Common myeloid progenitor, CD34-positive (primary cell): ENCODE measurements at regions not wholly inside any gene's neighbourhood (a gene's known extent, or its start where the extent isn't known, plus 50 kb on each side); places are given as distances from the start of the nearest gene placed in this dataset.

Experiments
- CTCF ChIA-PET: fragments of 350-600 bp; sonication (Branson Sonifier 250); formaldehyde crosslinking; loops from one replicate; lab custom pipeline; 2021; ENCODE audit warnings: antibody characterized with exemption; lab: Charles Lee
- POLR2A ChIA-PET: fragments of 350-600 bp; sonication (Branson Sonifier 250); formaldehyde crosslinking; loops from one replicate; lab custom pipeline; 2021; ENCODE audit warnings: antibody characterized with exemption; lab: Charles Lee
- DNase-seq, 3 donors: peaks; one replicate each; pipeline versions ENCODE4 v3.0.0 to v3.0.0-alpha.2; 2013
- H3K27ac ChIP-seq, 2 experiments: 1 replicate in 1 of 2; 2 replicates in 1 of 2; pipeline ENCODE4 v1.7.0; 2013; ENCODE audit warnings: inconsistent platforms in 2 of 2, low read length in 2 of 2, mild to moderate bottlenecking in 2 of 2, low read depth in 1 of 2, moderate library complexity in 1 of 2; ENCODE audit not compliant: severe bottlenecking in 2 of 2, insufficient read depth in 1 of 2, poor library complexity in 1 of 2
- H3K27me3 ChIP-seq, 5 experiments: replicated peaks in 2 of 5; 1 replicate in 3 of 5; 2 replicates in 2 of 5; pipeline versions ENCODE4 v1.6.1 to v1.7.0; 2013; ENCODE audit warnings: low read length in 4 of 5, mild to moderate bottlenecking in 2 of 5, moderate library complexity in 2 of 5, inconsistent platforms in 1 of 5; ENCODE audit not compliant: insufficient read depth in 5 of 5, control insufficient read depth in 4 of 5
- H3K36me3 ChIP-seq, 4 experiments: 1 replicate in 2 of 4; 2 replicates in 2 of 4; pipeline versions ENCODE4 v1.6.1 to v1.7.0; 2013; ENCODE audit warnings: low read length in 3 of 4, control low read depth in 1 of 4, mild to moderate bottlenecking in 1 of 4; ENCODE audit not compliant: control insufficient read depth in 4 of 4, insufficient read depth in 4 of 4
- H3K4me1 ChIP-seq, 4 experiments: 1 replicate in 3 of 4; 2 replicates in 1 of 4; pipeline versions ENCODE4 v1.6.1 to v1.7.1; 2013; ENCODE audit warnings: low read length in 3 of 4, mild to moderate bottlenecking in 3 of 4, control low read depth in 1 of 4, inconsistent platforms in 1 of 4, moderate library complexity in 1 of 4; ENCODE audit not compliant: control insufficient read depth in 4 of 4, insufficient read depth in 4 of 4; ENCODE audit errors: control extremely low read depth in 1 of 4
- H3K4me3 ChIP-seq, 7 experiments: 1 replicate in 4 of 7; 2 replicates in 3 of 7; pipeline versions ENCODE4 v1.5.1 to v1.7.0; 2013; ENCODE audit warnings: mild to moderate bottlenecking in 7 of 7, low read length in 6 of 7, moderate library complexity in 6 of 7, inconsistent platforms in 2 of 7, low read depth in 2 of 7, control low read depth in 1 of 7; ENCODE audit not compliant: insufficient read depth in 4 of 7, control insufficient read depth in 1 of 7; ENCODE audit errors: extremely low read depth in 1 of 7
- H3K9me3 ChIP-seq, 5 experiments: 1 replicate in 4 of 5; 2 replicates in 1 of 5; pipeline versions ENCODE4 v1.6.1 to v1.7.1; 2013; ENCODE audit warnings: low read length in 4 of 5, mild to moderate bottlenecking in 2 of 5, inconsistent platforms in 1 of 5, low read depth in 1 of 5, moderate library complexity in 1 of 5; ENCODE audit not compliant: control insufficient read depth in 4 of 5, insufficient read depth in 2 of 5; ENCODE audit errors: control extremely low read depth in 1 of 5
- WGBS: methylation state at CpG from one replicate; pipeline ENCODE4 v1.1.5; 2013; ENCODE audit not compliant: insufficient coverage; 5-methylcytosine and 5-hydroxymethylcytosine counted together

DNA sequence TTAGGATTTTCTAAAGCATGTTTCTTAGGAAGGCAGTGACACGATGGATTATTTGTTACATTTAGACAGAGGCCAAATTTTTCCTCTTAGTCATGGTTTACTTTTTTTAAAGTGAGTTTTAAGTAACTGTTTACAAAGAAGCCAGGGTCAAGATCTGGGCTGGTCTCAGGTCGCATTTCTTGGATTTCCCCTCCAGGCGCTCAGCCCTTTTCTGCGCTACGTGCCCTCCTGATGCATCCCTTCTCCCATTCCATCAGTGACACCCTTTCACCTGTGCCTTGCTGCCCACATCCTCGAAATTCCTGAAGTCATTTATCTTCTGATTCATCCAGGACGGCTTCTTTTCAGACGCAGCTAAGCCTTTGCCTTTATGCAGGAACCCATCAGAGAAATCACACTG, 330.3 kb downstream of the IRX1 start:
- no peak overlapping the region for H3K4me3 ChIP-seq
- no peaks in the 10 kb centered on the region for H3K4me1 ChIP-seq
- WGBS: 89% methylated on average over 8 of the region's 8 CpGs
- H3K27ac ChIP-seq: no peak overlapping the region
- DNase-seq: no peak
- ChIA-PET POLR2A (no interaction called here), CTCF (interaction anchor here (0.5 kb wide), 1 partner anchor 27 kb away, joined by 3 read pairs; no protein-coding TSS in a partner anchor)
- H3K9me3 ChIP-seq: peaks cover 0 to 2% (median 0%) of the 10 kb centered on the region in 5 experiments
- H3K27me3 ChIP-seq: peaks cover 0 to 2% (median 0%) of the 10 kb centered on the region in 5 experiments
- no peaks in the 10 kb centered on the region for H3K36me3 ChIP-seq

DNA sequence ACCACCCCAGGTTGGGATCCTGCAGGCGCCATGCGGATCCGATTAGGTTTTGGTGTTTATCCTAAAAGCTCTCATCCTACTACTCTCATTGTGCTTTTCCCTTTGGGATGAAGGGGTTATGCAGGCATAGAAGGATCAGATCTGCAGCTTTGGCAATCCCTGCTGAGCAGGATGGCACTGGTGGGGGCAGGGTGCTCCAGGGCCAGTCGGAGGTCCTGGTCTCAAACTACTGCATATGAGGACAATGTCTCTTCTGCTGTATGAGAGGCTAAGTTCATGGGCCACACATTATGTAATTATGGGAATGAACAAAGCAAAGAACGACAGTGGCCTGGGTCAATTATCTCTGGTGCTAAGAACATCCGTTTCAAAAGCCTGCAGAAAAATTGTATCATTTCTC, 334.2 kb downstream of the IRX1 start:
- no peak for DNase-seq
- Histone ChIP-seq H3K4me3 (no peak overlapping the region), H3K9me3 (peaks cover 0 to 2% (median 0%) of the 10 kb centered on the region in 5 experiments), H3K4me1 (no peaks in the 10 kb centered on the region), H3K36me3 (no peaks in the 10 kb centered on the region), H3K27ac (no peak overlapping the region), H3K27me3 (peaks cover 0 to 2% (median 0%) of the 10 kb centered on the region in 5 experiments)
- POLR2A ChIA-PET: no interaction called here
- 100% methylated on average over 3 of the region's 6 CpGs for WGBS
- CTCF ChIA-PET: no interaction called here

DNA sequence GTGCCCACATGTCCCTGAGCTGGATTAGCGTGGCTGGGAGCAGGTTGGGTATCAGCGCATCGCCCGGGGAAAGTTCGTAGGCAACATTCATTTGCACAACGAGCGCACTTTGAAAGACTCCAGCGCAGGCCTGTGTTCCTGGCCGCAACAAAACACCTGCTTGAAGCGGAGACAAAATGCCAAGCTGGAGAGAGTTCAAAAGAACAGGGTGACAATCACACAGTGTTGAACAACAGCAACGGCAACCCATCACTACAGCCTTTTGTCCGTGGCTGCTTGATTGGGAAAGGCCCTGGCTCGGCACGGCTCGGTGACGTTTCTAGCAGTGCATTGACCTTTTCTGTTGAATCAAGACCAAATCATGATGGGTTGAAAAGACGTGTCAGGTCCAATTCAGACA, 336.3 kb downstream of the IRX1 start:
- ChIA-PET CTCF (no interaction called here), POLR2A (no interaction called here)
- no peaks in the 10 kb centered on the region for H3K4me1 ChIP-seq
- H3K4me3 ChIP-seq: no peak overlapping the region
- H3K27ac ChIP-seq: no peak overlapping the region
- H3K9me3 ChIP-seq: peaks cover 0 to 2% (median 0%) of the 10 kb centered on the region in 5 experiments
- WGBS: 97% methylated on average over 16 of the region's 17 CpGs
- peaks cover 0 to 1% (median 0%) of the 10 kb centered on the region in 5 experiments for H3K27me3 ChIP-seq
- H3K36me3 ChIP-seq: no peaks in the 10 kb centered on the region
- DNase-seq: no peak

DNA sequence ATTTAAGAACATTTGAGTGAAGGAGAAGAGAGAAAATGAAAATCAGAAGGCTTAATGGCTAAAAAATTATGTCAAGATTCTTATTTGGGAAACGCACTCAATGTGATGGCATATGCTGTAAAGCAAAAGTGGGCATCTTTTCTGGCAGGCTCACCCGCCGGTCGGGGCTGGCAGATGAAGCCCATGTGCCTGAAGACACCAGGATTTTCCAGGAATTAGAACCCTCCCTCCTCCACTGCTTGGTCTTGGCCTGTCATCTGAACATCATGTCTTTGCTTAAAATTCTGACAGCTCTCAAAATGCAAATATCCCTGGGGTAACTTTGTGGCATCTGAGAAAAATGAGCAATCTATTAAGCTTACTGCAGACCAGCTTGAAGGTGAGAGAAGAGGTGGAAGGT, 337.9 kb downstream of the IRX1 start:
- peaks cover 0 to 1% (median 0%) of the 10 kb centered on the region in 5 experiments for H3K27me3 ChIP-seq
- CTCF ChIA-PET: no interaction called here
- peaks cover 0 to 5% (median 0%) of the 10 kb centered on the region in 5 experiments for H3K9me3 ChIP-seq
- POLR2A ChIA-PET: interaction anchor here (0.5 kb wide), 1 partner anchor 268 kb away, joined by 3 read pairs; no protein-coding TSS in a partner anchor
- H3K27ac ChIP-seq: no peak overlapping the region
- no peaks in the 10 kb centered on the region for H3K36me3 ChIP-seq
- 100% methylated on average over 4 of the region's 4 CpGs for WGBS
- no peak overlapping the region for H3K4me3 ChIP-seq
- DNase-seq: no peak
- no peaks in the 10 kb centered on the region for H3K4me1 ChIP-seq

DNA sequence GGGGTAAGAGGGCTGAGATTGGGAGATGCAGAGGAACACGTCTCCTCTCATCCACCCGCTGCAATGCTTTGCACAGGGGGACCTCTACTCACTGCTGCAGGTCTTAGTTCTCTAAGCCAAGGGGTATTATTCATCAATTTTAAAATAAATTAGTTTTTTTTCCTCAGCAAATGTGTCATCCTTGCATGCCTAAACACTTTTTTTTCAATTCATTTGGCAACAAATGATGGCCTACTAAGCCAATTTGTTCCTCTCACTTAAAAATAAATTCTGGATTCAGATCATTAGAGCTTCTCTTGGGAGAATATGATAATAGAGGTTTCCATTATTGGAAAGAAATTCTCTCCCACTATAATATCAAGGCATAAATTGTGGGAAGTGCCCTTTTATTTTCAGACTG, 338.3 kb downstream of the IRX1 start:
- POLR2A ChIA-PET: interaction anchor here (0.5 kb wide), 1 partner anchor 267 kb away, joined by 3 read pairs; no protein-coding TSS in a partner anchor
- WGBS: no CpG with 5 or more reads among the region's 2 CpGs
- Histone ChIP-seq H3K4me3 (no peak overlapping the region), H3K9me3 (peaks cover 0 to 6% (median 0%) of the 10 kb centered on the region in 5 experiments), H3K27me3 (peaks cover 0 to 1% (median 0%) of the 10 kb centered on the region in 5 experiments), H3K4me1 (no peaks in the 10 kb centered on the region), H3K36me3 (no peaks in the 10 kb centered on the region), H3K27ac (no peak overlapping the region)
- DNase-seq: no peak
- CTCF ChIA-PET: no interaction called here

DNA sequence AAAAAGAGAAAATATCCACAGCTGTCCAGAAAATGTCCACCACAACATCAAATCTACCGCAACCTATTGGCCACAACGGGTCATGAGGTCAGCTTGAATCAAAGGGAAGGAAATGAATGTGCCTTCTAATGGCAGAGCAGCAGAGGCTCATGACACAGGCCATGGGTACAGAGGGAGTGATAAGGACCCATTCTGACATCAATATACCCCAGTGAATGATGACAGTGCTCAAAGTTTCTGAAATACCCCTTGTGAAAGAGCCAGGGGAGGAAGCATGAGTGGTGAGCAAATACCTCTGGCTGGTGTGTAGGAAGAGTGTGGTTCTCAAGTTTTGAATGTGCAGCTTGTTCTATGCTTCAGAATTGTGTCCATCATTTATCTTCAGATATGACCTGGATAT, 348.2 kb downstream of the IRX1 start:
- Histone ChIP-seq H3K4me3 (no peak overlapping the region), H3K4me1 (no peaks in the 10 kb centered on the region), H3K27ac (no peak overlapping the region), H3K9me3 (no peaks in the 10 kb centered on the region), H3K36me3 (no peaks in the 10 kb centered on the region), H3K27me3 (no peaks in the 10 kb centered on the region)
- ChIA-PET POLR2A (no interaction called here), CTCF (no interaction called here)
- DNase-seq: peak in 2 of 3 donors; percentile 27 to 61
- WGBS: no CpG with 5 or more reads among the region's 2 CpGs

DNA sequence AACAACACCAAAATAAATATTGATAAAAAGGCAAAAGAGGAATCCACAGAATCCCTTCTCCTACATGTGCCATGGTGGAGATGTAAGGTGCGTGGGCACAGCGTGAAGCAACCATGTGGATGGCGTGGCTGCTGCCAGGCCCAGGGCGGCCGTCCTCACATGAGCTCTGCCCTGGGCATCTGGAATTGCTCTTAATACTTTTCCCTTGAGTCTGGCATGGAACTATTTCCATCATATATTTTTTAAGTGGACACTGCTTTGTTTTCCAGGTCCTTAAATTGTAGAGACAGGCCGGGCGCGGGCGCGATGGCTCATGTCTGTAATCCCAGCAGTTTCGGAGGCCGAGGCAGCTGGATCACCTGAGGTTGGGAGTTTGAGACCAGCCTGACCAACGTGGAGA, 349.3 kb downstream of the IRX1 start:
- no peak for DNase-seq
- H3K4me3 ChIP-seq: no peak overlapping the region
- CTCF ChIA-PET: no interaction called here
- H3K4me1 ChIP-seq: no peaks in the 10 kb centered on the region
- no peak overlapping the region for H3K27ac ChIP-seq
- H3K36me3 ChIP-seq: no peaks in the 10 kb centered on the region
- 100% methylated on average over 8 of the region's 13 CpGs for WGBS
- H3K27me3 ChIP-seq: no peaks in the 10 kb centered on the region
- POLR2A ChIA-PET: no interaction called here
- no peaks in the 10 kb centered on the region for H3K9me3 ChIP-seq
